GM19043 (cell line): ENCODE measurements at regions not wholly inside any gene's neighbourhood (a gene's known extent, or its start where the extent isn't known, plus 50 kb on each side); places are given as distances from the start of the nearest gene placed in this dataset.

Experiments used
- ATAC-seq: cut with Tn5 transposase; IDR thresholded peaks from one replicate; pipeline ENCODE4 v1.9.1; 2021; ENCODE audit warnings: low read depth; ENCODE audit not compliant: unreplicated experiment

DNA sequence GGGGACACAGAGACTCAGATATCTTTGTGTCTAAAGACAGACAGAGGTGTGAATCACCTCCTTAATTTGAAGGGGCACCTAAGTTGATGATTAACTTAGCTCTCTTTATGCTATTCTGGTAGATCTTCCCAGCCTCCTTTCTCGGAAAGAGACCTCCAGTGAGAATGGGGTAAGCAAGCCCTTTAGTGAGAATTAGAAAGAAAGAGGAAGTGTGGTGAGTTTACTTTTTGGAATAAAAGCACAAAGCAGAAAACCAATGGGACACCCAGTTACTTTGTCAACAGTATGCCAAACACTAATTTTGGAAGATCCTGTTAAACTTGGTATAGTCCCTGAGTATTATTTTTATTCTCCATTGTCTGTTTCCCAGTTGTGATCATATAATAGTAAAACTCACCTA is 302.8 kb upstream of the RASA1 start:
- no peak for ATAC-seq

DNA sequence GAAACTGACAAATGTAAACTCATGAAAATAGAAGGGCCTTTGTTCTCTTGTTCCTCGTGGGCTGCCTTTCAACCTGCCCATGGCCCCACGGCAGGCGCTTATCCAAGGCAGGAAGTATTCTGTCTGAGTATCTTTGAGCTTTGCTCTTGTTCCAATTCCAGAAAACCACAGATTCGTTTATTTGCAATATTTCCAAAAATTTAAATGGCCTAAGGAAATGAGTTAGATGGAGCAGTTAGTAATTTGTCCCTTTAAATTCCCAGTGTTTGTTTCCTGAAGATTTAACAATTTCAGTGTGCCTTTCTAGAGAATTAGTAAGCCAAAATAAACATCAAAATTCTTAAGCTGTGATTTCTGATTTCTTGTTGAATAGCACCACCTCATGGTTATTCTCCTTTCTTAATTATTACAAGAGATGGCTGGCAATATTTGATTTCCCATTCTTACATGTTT is 299.4 kb upstream of the RASA1 start:
- ATAC-seq, result no peak

DNA sequence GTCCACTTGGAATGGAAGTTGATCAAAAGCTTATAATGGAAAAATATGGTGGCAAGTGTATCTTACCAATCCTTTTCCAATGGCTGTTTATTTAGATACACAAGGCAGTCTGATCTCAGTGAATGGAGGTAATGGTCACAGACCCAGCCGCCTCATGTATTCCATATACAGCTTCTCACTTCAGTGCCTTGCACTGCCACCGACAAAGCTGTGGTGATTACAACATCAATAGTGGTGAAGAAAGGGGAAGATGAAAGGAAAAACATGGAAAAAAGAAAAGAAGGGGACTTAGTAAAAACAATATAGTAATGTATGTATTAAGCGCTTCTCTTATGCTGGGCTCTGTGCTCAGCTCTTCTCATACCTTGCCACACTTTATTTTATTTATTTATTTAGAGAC is 297.3 kb upstream of the RASA1 start:
- no peak for ATAC-seq

DNA sequence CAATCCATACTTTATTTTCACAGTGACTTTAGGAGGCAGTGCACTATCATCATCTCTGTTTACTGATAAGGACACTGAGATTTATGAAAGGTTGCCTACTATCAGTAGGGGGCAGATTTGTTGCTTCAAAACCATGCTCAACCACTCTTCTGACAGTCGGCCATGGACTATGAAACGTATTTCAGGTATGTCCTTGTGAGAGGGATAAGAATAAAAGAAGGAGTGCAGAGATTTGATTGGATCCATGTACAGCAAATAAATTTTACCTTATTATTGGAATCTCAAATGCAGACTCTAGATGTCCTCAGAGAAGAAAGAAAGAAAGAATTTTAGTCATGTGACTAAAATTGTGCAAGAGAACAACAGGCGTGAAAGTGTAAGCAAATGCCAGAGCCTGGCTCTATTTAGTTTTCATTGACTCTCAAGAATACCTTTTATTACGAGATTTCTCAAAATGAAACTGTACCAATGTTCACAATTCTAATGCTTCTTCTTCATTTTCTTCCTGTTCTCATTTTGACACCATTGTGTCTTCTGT is 296.6 kb upstream of the RASA1 start:
- ATAC-seq, result no peak

DNA sequence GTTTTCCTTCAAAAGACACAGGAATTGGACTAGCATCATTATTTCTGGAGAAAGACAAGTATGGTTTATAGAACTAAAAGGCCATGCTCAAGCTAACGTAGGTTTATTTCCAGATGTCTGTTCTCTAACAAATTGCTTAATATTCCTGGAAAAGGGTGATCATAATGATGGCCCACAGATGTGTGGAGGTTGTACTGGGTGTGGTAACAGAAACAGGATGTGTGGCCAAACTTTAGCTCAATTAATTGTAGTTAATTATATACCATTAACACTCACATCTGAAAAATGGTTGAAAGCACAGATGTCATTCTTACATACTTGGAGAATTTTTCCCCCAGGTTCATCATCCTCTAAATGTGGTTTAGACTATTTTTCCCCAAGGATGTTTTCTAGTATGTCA is 292.7 kb upstream of the RASA1 start:
- ATAC-seq, result no peak

DNA sequence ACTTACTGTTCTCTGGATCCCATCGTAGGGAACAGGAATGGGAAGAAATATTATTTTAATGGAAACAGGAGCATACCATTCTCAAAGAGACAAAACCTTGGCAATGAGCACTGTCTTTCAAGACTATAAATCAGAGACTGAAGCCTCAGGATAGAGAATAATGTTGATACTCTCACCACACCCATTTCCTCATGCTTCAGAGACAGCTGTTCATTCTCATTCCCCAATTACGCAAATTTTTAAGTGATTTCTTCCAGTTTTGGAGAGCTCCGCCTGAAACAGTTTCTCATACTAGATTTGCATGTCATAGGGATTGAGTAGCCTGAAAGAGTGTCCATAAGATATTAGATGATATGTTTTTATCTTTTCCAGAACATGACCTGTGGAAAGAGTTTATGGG is 290.5 kb upstream of the RASA1 start:
- ATAC-seq, result no peak

DNA sequence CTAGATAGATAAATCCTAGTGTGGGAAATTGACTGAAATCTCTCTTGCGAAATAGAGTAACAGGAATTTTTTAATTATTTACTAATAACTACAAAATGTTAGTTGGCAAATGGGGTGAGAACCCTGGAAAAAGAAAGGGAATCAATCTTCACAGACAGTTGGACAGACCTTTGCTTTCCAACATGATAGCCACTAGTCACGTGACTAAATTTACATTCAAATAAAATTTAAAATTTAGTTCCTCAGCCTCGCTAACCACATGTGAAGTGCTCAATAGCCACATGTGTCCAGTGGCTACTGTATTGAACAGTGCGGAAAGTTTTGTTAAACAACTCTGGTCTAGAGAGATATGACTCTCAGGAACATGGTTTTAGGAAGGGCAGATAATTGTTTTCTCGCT is 289.9 kb upstream of the RASA1 start:
- ATAC-seq, result no peak

DNA sequence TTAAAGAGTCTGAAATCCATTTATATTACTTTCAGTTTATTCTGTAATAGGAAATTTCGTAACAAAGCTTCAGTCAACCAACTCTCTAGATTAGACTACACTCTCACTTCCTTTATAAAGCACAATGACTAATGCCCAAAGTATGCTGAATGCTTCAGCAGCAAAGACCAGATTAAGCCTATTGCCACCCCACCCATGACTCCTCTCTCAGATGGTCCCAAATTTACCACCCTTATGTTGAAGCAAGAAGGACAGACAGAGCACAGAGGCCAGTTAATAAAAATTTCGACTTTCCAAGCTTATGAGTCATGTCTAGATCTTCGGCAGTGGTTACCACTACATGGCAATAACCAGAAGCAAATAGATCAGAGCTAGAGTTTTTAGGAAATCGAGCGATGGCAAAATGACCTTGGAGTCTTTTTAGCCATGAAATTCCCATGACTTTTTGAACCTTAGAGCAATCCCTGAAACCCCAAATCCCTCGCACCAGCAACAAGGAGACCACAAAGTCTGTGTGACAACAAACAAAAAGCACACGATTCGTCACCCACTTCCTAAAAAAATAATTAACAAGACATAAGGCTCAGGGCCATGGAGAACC is 287.8 kb upstream of the RASA1 start:
- ATAC-seq, result no peak

DNA sequence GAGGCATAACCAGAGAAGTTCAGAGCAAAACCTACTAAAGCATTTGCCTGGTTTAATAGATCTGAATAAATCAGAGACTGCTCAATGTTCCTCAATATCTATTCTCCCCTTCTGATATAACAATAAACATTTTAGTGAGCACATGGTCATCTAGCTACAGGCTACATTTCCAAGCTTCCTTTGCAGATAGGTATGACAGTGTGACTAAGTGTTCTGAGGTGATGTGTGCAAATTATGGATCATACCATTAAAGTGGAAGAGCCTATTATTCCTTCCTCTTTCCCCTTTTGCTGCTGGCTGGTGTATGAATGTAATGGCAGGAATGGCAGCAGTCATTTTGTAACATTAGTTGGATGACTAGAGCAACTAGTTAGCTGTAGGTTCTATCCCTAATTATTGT is 285.8 kb upstream of the RASA1 start:
- no peak for ATAC-seq

DNA sequence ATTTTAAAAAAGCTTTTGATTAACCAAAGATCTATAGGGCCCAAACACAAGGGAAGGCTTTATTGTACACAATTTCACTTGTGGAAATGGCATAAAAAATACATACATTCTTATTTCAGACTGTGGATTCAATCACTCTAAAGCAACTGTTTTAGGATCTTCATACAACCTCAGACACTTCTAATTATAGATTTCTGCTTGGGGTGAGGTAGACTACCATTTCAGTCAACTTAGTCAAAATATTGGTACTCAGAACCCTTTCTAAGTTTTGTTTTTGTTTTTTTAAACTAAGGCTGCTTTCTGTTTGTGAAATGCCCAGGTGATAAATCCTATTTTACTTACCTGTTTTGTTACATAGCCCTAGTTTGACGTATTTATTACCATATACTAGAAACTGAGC is 284.5 kb upstream of the RASA1 start:
- no peak for ATAC-seq

DNA sequence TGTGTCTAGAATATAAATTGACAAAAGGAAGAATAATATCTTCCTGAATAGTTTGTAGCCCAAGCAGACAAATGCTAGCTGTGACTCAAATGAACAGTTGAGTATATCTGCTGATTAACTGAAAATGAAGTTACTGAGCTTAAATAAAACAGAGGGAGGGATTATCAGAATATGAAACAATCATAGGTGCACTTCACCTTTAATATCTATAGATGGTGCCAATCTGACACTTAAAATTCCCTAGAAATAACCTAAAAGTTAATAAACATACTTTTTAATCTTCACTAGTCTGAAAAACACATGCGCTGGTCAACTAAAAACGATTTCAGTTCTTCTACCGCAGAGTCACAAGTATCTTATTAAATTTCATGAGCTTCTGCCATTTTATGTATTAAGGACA is 280.8 kb upstream of the RASA1 start:
- no peak for ATAC-seq

DNA sequence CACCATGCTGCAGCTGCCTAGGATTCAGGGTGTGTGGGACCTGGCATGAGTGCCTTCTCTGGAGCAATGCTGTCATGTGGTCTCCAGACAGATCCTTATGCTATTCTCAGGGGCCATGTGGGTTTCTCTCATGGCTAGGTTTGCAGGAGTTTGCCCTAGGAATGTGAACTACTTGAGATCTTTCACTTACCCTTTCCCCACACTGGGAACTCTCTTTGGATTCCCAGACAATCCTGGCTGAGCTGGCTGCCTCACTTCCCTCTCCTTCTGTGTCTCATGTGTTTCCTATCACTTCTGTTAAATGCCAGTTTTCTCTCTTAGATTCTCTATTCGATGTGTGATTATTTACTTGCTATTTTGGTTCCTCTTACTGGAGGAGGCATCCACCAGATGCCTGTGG is 270.2 kb upstream of the RASA1 start:
- no peak for ATAC-seq

DNA sequence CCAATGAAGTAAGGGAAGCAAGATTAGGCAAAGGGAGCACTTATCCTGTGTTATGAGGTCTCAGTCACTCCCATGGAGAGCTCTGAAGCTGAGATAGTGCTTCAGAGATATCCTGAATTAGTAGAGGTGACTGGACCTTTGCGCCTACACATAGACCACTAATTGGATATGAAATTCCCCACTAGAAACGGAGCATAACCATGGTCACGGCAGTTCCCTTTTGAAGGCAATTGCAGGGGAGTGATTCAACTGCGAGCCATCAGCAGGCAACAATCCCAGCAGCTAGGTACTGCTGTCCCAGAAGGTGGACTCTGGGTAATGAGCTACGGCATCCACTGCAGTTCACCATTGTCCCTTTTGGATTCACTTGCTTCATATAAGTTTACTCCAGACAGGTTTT is 267.7 kb upstream of the RASA1 start:
- no peak for ATAC-seq

DNA sequence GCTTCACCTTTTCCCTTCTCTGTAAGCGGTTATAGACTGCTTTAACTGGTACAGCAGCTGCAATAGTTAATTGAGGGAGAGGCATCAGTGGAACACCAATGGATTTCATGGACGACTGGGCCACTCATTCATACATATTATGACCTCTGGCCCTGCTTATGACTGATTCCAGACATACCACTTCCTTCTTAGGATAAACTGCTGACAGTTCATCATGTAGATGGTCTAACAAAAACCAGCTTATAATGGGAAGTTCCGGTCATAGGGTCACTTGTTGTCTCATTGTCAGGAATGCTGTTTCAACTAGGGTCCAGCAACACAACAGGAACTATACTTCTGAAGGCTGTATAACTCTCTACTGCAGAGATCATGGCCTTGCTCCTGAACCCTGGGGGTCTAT is 265.2 kb upstream of the RASA1 start:
- ATAC-seq, result no peak

DNA sequence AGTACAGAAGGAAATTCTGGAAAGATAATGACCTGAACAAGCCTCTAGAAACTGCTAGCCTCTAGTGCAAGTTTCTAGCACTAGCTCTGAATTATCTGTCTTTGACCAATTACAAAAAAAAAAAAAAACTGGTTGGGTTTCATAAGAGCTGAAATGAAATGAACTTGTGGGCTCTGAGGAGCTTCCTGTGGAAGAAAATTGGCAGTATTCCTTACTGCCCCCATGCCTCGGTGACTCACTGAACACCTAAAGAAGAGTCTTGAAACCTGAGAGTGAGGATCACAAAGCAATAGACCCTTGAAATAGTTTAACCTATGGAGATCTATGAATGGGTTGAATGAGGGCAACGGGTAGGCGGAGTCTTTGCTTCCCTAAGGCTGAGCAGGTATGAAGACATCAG is 263.6 kb upstream of the RASA1 start:
- ATAC-seq, result no peak

DNA sequence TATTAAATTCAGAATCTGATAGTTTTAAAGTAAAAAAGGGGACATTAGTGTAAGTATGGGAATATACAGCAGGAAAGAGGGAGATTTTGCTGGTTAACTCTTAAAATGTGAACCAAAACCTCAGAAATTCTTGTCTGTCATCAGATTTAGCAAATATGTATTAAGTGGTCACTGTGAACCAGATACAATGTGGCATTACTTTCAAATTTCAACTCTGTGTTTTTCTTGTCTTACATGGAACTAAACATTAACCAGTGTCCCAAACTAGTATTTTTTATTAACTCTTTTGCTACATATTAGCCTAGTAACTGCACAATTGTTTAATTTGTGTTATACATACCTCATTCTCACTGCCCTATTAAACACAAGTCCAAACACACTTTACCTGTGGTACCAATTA is 259.9 kb upstream of the RASA1 start:
- no peak for ATAC-seq

DNA sequence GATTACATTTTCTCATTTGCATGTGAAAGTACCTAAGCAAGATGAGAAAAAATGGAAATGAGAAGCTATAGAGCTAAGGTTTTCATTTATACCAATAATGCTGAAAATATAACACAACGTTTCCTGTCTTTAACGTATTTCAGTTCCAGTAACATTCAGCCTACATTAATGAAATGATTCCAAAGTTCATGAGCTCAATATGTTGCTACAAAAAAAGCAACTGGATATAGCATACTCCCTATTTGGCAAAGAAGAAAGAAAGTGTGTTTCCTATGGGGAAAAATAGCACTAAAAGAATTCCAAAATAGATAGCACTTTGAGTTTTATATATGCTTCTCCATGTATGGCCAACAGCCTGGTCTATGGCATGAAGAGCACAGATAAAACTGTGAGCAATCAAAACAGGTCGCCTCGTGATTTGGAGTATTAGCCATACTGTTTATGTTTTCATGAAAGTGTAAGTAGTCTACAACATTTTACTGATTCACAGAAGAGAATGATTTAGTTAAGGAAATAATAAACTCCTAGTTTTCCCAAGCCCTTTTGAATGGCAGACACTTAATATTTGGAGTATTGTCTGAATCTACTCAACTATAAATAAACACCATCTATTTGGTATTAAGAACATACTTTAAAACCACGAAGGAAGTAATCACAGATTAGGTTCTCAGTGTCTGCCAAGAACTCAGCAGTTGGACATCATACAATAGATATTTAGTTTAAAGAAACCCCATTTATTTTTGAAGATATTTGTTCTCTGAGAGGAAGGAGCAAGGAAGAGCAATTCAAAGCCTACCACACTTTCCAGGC is 258.7 kb upstream of the RASA1 start:
- no peak for ATAC-seq

DNA sequence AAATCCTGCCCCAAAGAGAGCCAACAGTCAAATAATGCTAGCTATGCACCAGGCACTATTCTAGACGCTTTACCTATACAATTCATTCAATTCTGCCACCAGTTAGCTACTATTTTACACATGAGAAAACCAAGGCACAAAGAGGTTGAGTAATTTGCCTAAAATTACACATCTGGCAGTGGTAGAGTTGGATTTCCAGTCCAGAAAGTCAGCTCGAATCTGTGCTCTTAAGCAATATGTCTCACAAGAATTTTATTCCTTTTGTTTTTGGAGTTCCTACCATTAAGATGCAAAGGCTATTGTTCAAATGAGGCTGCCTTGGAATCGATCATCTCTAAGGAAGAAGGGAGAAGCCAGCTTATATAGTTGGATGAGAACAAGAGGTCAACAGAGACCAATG is 256.9 kb upstream of the RASA1 start:
- no peak for ATAC-seq

DNA sequence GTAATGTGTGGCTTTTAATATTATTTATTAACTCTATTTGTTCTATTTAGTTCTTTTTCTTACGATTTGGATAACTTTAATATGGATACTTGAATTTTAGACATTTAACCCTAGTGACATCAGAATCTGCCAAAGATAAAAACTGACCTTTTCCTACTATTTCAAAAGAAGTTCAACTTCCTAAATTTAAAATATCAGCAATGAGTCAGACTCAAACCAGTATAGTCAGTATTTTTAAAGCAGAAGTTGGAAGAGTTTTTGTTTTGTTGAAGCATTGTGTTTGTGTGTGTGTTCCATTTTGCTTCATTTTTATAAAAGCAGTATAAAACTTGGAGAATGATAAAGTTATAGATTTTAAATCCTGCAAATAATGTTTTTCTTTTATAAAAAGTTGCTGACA is 251.8 kb upstream of the RASA1 start:
- no peak for ATAC-seq

DNA sequence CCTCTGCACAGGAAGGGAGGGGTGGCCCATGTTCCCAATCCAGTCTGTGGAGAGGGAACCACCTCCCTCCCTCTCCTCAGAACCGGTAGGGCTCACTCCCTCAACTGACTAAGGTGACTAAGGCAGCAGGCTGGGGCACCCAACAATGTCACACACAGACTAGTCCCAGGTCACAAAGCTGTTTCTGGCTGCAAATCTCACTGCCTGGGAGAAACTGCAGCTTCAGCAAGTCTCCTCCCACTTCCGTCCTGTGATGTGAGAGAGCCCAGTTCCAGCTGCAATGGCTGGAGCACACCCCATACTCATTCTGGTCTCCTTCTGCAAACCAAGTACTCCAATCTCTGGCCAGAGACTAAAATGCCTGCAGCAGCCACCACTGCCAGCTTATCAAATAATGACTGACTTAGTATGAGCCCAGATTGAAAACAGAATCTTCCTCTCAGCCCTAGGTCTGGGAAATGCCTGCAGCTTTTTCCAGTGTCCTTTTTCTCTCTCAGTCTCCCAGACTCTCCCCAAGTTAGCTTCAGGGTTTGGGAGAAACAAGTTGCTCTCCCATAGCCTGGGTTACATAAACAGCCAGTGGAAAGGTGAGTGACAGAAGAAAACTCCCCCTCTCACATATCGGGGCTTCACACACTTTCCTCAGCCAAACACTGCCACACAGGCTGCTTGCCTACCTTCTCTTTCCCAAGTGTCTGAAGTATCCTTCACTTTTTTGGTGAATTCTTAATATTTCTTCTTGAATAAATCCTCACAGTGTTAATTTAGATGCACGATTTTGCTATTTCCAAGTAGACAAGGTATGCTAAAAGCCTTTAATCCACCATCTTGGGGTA is 247.4 kb upstream of the RASA1 start:
- peak; percentile 85 for ATAC-seq

DNA sequence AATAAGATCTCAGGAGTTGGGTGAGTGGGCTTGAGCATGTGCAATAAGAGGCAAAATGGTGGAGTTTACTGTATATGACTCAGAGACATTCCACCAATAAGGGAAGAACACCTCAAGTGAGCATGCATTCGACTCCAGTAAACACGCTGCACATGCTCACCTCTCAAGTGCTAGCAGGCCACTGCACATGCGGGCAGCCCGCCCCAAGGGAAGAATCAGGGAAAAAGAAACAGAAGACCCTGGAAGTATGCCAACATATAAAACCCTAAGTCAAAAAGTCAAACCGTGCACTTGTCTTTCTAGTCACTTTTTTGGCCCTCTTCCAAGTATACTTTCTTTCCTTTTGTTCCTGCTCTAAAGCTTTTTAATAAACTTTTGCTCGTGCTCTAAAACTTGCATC is 245.3 kb upstream of the RASA1 start:
- no peak for ATAC-seq
